IMR-90 (cell line): ENCODE measurements at regions not wholly inside any gene's neighbourhood (a gene's known extent, or its start where the extent isn't known, plus 50 kb on each side); places are given as distances from the start of the nearest gene placed in this dataset.

Source experiments
- ATAC-seq: fragments of 200-7000 bp; cut with Tn5 transposase; 2 replicates; pipeline ENCODE4 v1.9.1; 2020; ENCODE audit warnings: low read depth, mild to moderate bottlenecking, moderate library complexity
- BruUV-seq: library from RNA; stranded (reverse); fragments of 400-500 nt; replicated peaks from 2 replicates; lab custom pipeline; 2021; lab: Mats Ljungman, UMichigan
- CTCF ChIA-PET: fragments of 300-600 bp; formaldehyde crosslinking; extraction: SDS; loops from one replicate; lab custom pipeline; 2021; ENCODE audit warnings: antibody characterized with exemption; lab: Yijun Ruan, JAX
- POLR2A ChIA-PET: fragments of 300-600 bp; sonication (Branson Sonifier 250); formaldehyde crosslinking; loops from one replicate; lab custom pipeline; 2022; ENCODE audit warnings: antibody characterized with exemption; ENCODE audit not compliant: unreplicated experiment; lab: Charles Lee
- DNase-seq: peaks from one replicate; pipeline ENCODE4 v3.0.0; 2013
- H2AFZ ChIP-seq: replicated peaks from 2 replicates; pipeline ENCODE3; 2013; ENCODE audit warnings: low read length, mild to moderate bottlenecking; ENCODE audit not compliant: poor library complexity
- H2AK5ac ChIP-seq: 2 replicates; pipeline ENCODE4 v1.6.1; 2013; ENCODE audit warnings: low read depth, low read length, inconsistent platforms
- H2AK9ac ChIP-seq: replicated peaks from 2 replicates; pipeline ENCODE3; 2013; ENCODE audit warnings: mild to moderate bottlenecking, low read depth, low read length, moderate library complexity; ENCODE audit not compliant: poor library complexity
- H2BK120ac ChIP-seq: 2 replicates; pipeline ENCODE4 v1.6.1; 2013; ENCODE audit warnings: low read depth, low read length, inconsistent platforms
- H2BK15ac ChIP-seq: 3 replicates; pipeline ENCODE4 v1.6.1; 2013; ENCODE audit warnings: low read depth, low read length, inconsistent platforms
- H2BK20ac ChIP-seq: 2 replicates; pipeline ENCODE4 v1.6.1; 2013; ENCODE audit warnings: low read depth, mild to moderate bottlenecking, inconsistent platforms, low read length, moderate library complexity
- H2BK5ac ChIP-seq: 2 replicates; pipeline ENCODE4 v1.6.1; 2013; ENCODE audit warnings: mild to moderate bottlenecking, low read depth, low read length, inconsistent platforms; ENCODE audit not compliant: poor library complexity, severe bottlenecking
- H3K14ac ChIP-seq: replicated peaks from 2 replicates; pipeline ENCODE4 v1.6.1; 2013; ENCODE audit warnings: low read depth, low read length, inconsistent platforms
- H3K18ac ChIP-seq: 2 replicates; pipeline ENCODE4 v1.6.1; 2013; ENCODE audit warnings: low read depth, low read length, control low read depth
- H3K23ac ChIP-seq: 2 replicates; pipeline ENCODE4 v1.6.1; 2013; ENCODE audit warnings: low read depth, low read length, inconsistent platforms
- H3K27ac ChIP-seq: 2 replicates; pipeline ENCODE4 v1.5.1; 2013; ENCODE audit warnings: mild to moderate bottlenecking, control low read depth, low read length; ENCODE audit not compliant: insufficient read depth
- H3K27me3 ChIP-seq: 2 replicates; pipeline ENCODE4 v1.6.1; 2013; ENCODE audit warnings: low read length; ENCODE audit not compliant: control insufficient read depth, insufficient read depth
- H3K36me3 ChIP-seq: 2 replicates; pipeline ENCODE4 v1.6.1; 2013; ENCODE audit warnings: low read length, mixed read lengths; ENCODE audit not compliant: control insufficient read depth, insufficient read depth
- H3K4ac ChIP-seq: 2 replicates; pipeline ENCODE4 v1.6.1; 2013; ENCODE audit warnings: low read depth, low read length, inconsistent platforms
- H3K4me1 ChIP-seq: 2 replicates; pipeline ENCODE4 v1.6.1; 2013; ENCODE audit warnings: low read length, mixed read lengths; ENCODE audit not compliant: control insufficient read depth, insufficient read depth
- H3K4me2 ChIP-seq: 2 replicates; pipeline ENCODE4 v1.6.1; 2013; ENCODE audit warnings: low read depth, mild to moderate bottlenecking, control low read depth, low read length, moderate library complexity
- H3K4me3 ChIP-seq: 2 replicates; pipeline ENCODE4 v1.5.1; 2013; ENCODE audit warnings: low read depth, mild to moderate bottlenecking, control low read depth, low read length, moderate library complexity; ENCODE audit not compliant: insufficient read depth
- H3K56ac ChIP-seq: 2 replicates; pipeline ENCODE4 v1.6.1; 2013; ENCODE audit warnings: low read length, inconsistent platforms; ENCODE audit not compliant: insufficient read depth; ENCODE audit errors: extremely low read depth
- H3K79me1 ChIP-seq, 2 experiments: 2 replicates each; pipeline ENCODE4 v1.6.1; 2013; ENCODE audit warnings: low read length in 2 of 2, inconsistent platforms in 1 of 2, low read depth in 1 of 2
- H3K9ac ChIP-seq: 2 replicates; pipeline ENCODE4 v1.6.1; 2013; ENCODE audit warnings: low read depth, low read length, control low read depth
- H3K9me1 ChIP-seq: 2 replicates; pipeline ENCODE4 v1.6.1; 2013; ENCODE audit warnings: low read length, inconsistent platforms; ENCODE audit not compliant: insufficient read depth
- H3K9me3 ChIP-seq: 2 replicates; pipeline ENCODE4 v1.6.1; 2013; ENCODE audit warnings: low read length; ENCODE audit not compliant: control insufficient read depth, insufficient read depth
- H4K20me1 ChIP-seq: 2 replicates; pipeline ENCODE4 v1.6.1; 2013; ENCODE audit warnings: low read length, inconsistent platforms; ENCODE audit not compliant: insufficient read depth
- H4K5ac ChIP-seq: 2 replicates; pipeline ENCODE4 v1.6.1; 2013; ENCODE audit warnings: mild to moderate bottlenecking, low read depth, low read length, control low read depth
- H4K8ac ChIP-seq, 2 experiments: 2 replicates each; pipeline ENCODE4 v1.6.1; 2013; ENCODE audit warnings: low read depth in 2 of 2, low read length in 2 of 2, control low read depth in 1 of 2, inconsistent platforms in 1 of 2
- H4K91ac ChIP-seq: 2 replicates; pipeline ENCODE4 v1.6.1; 2013; ENCODE audit warnings: low read depth, low read length, inconsistent platforms; ENCODE audit not compliant: insufficient read depth
- CEBPB ChIP-seq: IDR thresholded peaks from 2 replicates; pipeline ENCODE4 v1.6.1; 2012; ENCODE audit warnings: low read depth, low read length, improper control_type of control experiment
- CTCF ChIP-seq: conservative IDR thresholded peaks from 2 replicates; pipeline ENCODE4 v1.5.1; 2012; ENCODE audit warnings: mild to moderate bottlenecking, low read depth, low read length, improper control_type of control experiment
- POLR2A ChIP-seq: IDR thresholded peaks from 2 replicates; pipeline ENCODE4 v1.6.1; 2012; ENCODE audit warnings: mild to moderate bottlenecking, low read depth, low read length
- RAD21 ChIP-seq: IDR thresholded peaks from 2 replicates; pipeline ENCODE4 v1.6.1; 2012; ENCODE audit warnings: low read length, improper control_type of control experiment
- WGBS, 2 experiments: methylation state at CpG; one replicate each; pipeline versions ENCODE4 v1.1.5 to v1.1.7; 2013; ENCODE audit warnings: missing lambda C conversion rate in 2 of 2; ENCODE audit not compliant: insufficient read length in 1 of 2; ENCODE audit errors: extremely low coverage in 2 of 2; 5-methylcytosine and 5-hydroxymethylcytosine counted together
- dilution Hi-C: fragments of 300-500 bp; cut with HindIII; formaldehyde crosslinking; loops from one replicate; pipeline ENCODE4 v1.14.3; 2018; ENCODE audit warnings: low sequenced_read_pairs; ENCODE audit not compliant: unreplicated experiment
- in situ Hi-C: fragments of 300-500 bp; cut with MboI; formaldehyde crosslinking; loops from 3 replicates; pipeline ENCODE4 v1.14.3; 2019; ENCODE audit warnings: low sequenced_read_pairs, inconsistent platforms, mixed read lengths
- intact Hi-C: fragments of 100-400 bp; cut with micrococcal nuclease; formaldehyde crosslinking; loops from 2 replicates; pipeline ENCODE4 v1.10.0; 2022

- no peak overlapping the region for H3K27ac ChIP-seq
- no peak overlapping the region for H3K56ac ChIP-seq
- H3K9me3 ChIP-seq, result peaks cover 2% of the 10 kb centered on the region; the same call in 1 of the 2 replicates
- no peak overlapping the region for H2AK5ac ChIP-seq
- H3K4ac ChIP-seq, result no peak overlapping the region
- no peak overlapping the region for H3K4me3 ChIP-seq
- ChIA-PET POLR2A (no interaction called here), CTCF (interaction anchor here (0.6 kb wide), 1 partner anchor 141 kb away, joined by 5 read pairs; no protein-coding TSS in a partner anchor)
- no peak for TF ChIP-seq CTCF
- no peak for TF ChIP-seq POLR2A
- TF ChIP-seq CEBPB, result no peak
- no peak for TF ChIP-seq RAD21
- in situ Hi-C loops, result no loop called here
- no peak overlapping the region for H2AFZ ChIP-seq
- no peaks in the 10 kb centered on the region for H3K79me1 ChIP-seq
- H4K8ac ChIP-seq, result no peak overlapping the region
- WGBS, 2 experiments, result 34% methylated on average over 8 of the region's 21 CpGs; no CpG with 5 or more reads in 1 of the 2 experiments
- no peaks in the 10 kb centered on the region for H3K4me1 ChIP-seq
- no peak for DNase-seq
- no peak overlapping the region for H3K18ac ChIP-seq
- H4K20me1 ChIP-seq, result no peaks in the 10 kb centered on the region
- dilution Hi-C loops, result no loop called here
- no peaks in the 10 kb centered on the region for H3K9me1 ChIP-seq
- BruUV-seq, result no TSS peak
- no peak overlapping the region for H3K14ac ChIP-seq
- no peak overlapping the region for H4K5ac ChIP-seq
- intact Hi-C loops, result no loop called here
- no peak overlapping the region for H2BK5ac ChIP-seq
- H2BK20ac ChIP-seq, result no peak overlapping the region
- peaks cover 22% of the 10 kb centered on the region for H3K27me3 ChIP-seq
- H4K91ac ChIP-seq, result no peak overlapping the region
- no peak overlapping the region for H3K23ac ChIP-seq
- no peak overlapping the region for H2BK15ac ChIP-seq
- H2AK9ac ChIP-seq, result no peak overlapping the region
- H2BK120ac ChIP-seq, result no peak overlapping the region
- no peak overlapping the region for H3K9ac ChIP-seq
- no peak overlapping the region for H3K4me2 ChIP-seq
- no peak for ATAC-seq
- H3K36me3 ChIP-seq, result no peaks in the 10 kb centered on the region
Measured at GRCh38 chr7:1331561-1332467, 99.1 kb downstream of the UNCX start.
